ENCODE measurements at regions not wholly inside any gene's neighbourhood (a gene's known extent, or its start where the extent isn't known, plus 50 kb on each side); places are given as distances from the start of the nearest gene placed in this dataset.

- Histone ChIP-seq H3K36me3 (ENCODE audit: control insufficient read depth in 4 of 4, insufficient read depth in 3 of 4, low read depth in 1 of 4, low read length in 3 of 4) (no peaks in the 10 kb centered on the region), H3K4me1 (ENCODE audit: control insufficient read depth in 4 of 4, insufficient read depth in 4 of 4, low read length in 3 of 4) (no peaks in the 10 kb centered on the region), H3K27me3 (ENCODE audit: control insufficient read depth in 4 of 4, insufficient read depth in 4 of 4, low read length in 3 of 4) (peaks cover 0 to 2% (median 0%) of the 10 kb centered on the region in 4 donors), H3K4me3 (ENCODE audit: low read depth in 1 of 3, low read length in 3 of 3) (no peak overlapping the region), H3K9me3 (ENCODE audit: control insufficient read depth in 4 of 4, low read length in 3 of 4) (no peaks in the 10 kb centered on the region), H3K27ac (ENCODE audit: low read depth in 1 of 2, low read length in 2 of 2) (no peak overlapping the region), H3K9ac (ENCODE audit: low read depth in 1 of 2, low read length in 2 of 2) (no peak overlapping the region)
- 81% methylated on average over 3 of the region's 3 CpGs for WGBS
- TF ChIP-seq REST (IDR thresholded peaks at IDR 0.05) (no peak), NR2F2 (IDR thresholded peaks at IDR 0.05) (no peak), RAD21 (IDR thresholded peaks at IDR 0.05) (no peak), ATF3 (IDR thresholded peaks at IDR 0.05) (no peak), FOXA1 (IDR thresholded peaks at IDR 0.05) (no peak), FOXA2 (IDR thresholded peaks at IDR 0.05) (no peak), TAF1 (conservative IDR thresholded peaks at IDR 0.05) (no peak), EGR1 (IDR thresholded peaks at IDR 0.05; ENCODE audit: low read depth in 2 of 2) (no peak), YY1 (IDR thresholded peaks at IDR 0.05) (no peak), JUND (IDR thresholded peaks at IDR 0.05) (no peak), RXRA (IDR thresholded peaks at IDR 0.05) (no peak), CTCF (IDR thresholded peaks at IDR 0.05; ENCODE audit: low read depth, low read length, missing input control) (no peak), HNF4G (IDR thresholded peaks at IDR 0.05) (no peak), GABPA (IDR thresholded peaks at IDR 0.05 in 1 of 2, conservative IDR thresholded peaks at IDR 0.05 in 1 of 2) (no peak), HNF4A (conservative IDR thresholded peaks at IDR 0.05) (no peak), ZBTB33 (IDR thresholded peaks at IDR 0.05) (no peak), SP1 (IDR thresholded peaks at IDR 0.05) (no peak)
- TF ChIP-seq, protein P1, sequence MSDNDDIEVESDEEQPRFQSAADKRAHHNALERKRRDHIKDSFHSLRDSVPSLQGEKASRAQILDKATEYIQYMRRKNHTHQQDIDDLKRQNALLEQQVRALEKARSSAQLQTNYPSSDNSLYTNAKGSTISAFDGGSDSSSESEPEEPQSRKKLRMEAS (IDR thresholded peaks at IDR 0.05) = no peak
- no peak for DNase-seq (ENCODE audit: low spot score)
Measured at GRCh38 chr3:181917027-181917426, 205.3 kb downstream of the SOX2 start.
